Gastrocnemius medialis (tissue), 4 donors: ENCODE measurements at regions not wholly inside any gene's neighbourhood (a gene's known extent, or its start where the extent isn't known, plus 50 kb on each side); places are given as distances from the start of the nearest gene placed in this dataset.

Source experiments
- ATAC-seq, 2 donors: fragments of 150-250 bp; one replicate each; pipeline ENCODE4 v1.9.1; 2016
- DNase-seq, 2 donors: peaks; one replicate each; pipeline ENCODE4 v3.0.0-alpha.2; 2019
- H3K27ac ChIP-seq, 4 donors: fragments of 200-600 bp; sonication (generic); 1 replicate in 1 of 4; 2 replicates in 3 of 4; pipeline ENCODE4 v1.5.1; 2016 to 2018; ENCODE audit warnings: mild to moderate bottlenecking in 2 of 4, moderate library complexity in 1 of 4
- H3K27me3 ChIP-seq, 3 donors: fragments of 200-600 bp; sonication (generic) in 2 of 3; 1 replicate in 1 of 3; 2 replicates in 2 of 3; pipeline versions ENCODE4 v1.5.1 to v1.6.0; 2016 to 2019; ENCODE audit warnings: mild to moderate bottlenecking in 1 of 3, moderate library complexity in 1 of 3
- H3K36me3 ChIP-seq, 2 donors: fragments of 200-600 bp; sonication (generic) in 1 of 2; one replicate each; pipeline ENCODE4 v1.5.1; 2017 to 2018
- H3K4me1 ChIP-seq, 2 donors: fragments of 200-600 bp; sonication (generic) in 1 of 2; one replicate each; pipeline ENCODE4 v1.5.1; 2016 to 2017; ENCODE audit warnings: mild to moderate bottlenecking in 2 of 2
- H3K4me3 ChIP-seq, 4 donors: fragments of 200-600 bp; sonication (generic) in 3 of 4; 1 replicate in 1 of 4; 2 replicates in 3 of 4; pipeline ENCODE4 v1.5.1; 2016 to 2019; ENCODE audit warnings: mild to moderate bottlenecking in 2 of 4
- H3K9me3 ChIP-seq, 3 donors: fragments of 200-600 bp; sonication (generic) in 2 of 3; 1 replicate in 1 of 3; 2 replicates in 2 of 3; pipeline ENCODE4 v1.5.1; 2016 to 2019
- POLR2A ChIP-seq, 2 donors: fragments of 450-650 bp; IDR thresholded peaks; one replicate each; pipeline ENCODE4 v1.6.1; 2017; ENCODE audit warnings: antibody characterized with exemption in 2 of 2, mild to moderate bottlenecking in 2 of 2, moderate library complexity in 2 of 2
- in situ Hi-C, 4 donors: fragments of 200-750 bp; cut with MboI; loops; one replicate each; pipeline versions ENCODE4 v1.15.0 to v1.8.0; 2017; ENCODE audit warnings: low sequenced_read_pairs in 4 of 4
- intact Hi-C: fragments of 100-400 bp; cut with DNase I; formaldehyde crosslinking; loops from one replicate; pipeline ENCODE4 v1.15.1; 2023; ENCODE audit warnings: low total_unique reads
- TF ChIP-seq, protein P1 (sequence below), 5 experiments: fragments of 450-650 bp in 3 of 5; fragments of 200-600 bp in 2 of 5; sonication (generic) in 2 of 5; IDR thresholded peaks in 4 of 5; conservative IDR thresholded peaks in 1 of 5; 1 replicate in 4 of 5; 2 replicates in 1 of 5; pipeline ENCODE4 v1.5.1; 2016 to 2019; ENCODE audit warnings: antibody characterized with exemption in 5 of 5, mild to moderate bottlenecking in 3 of 5, moderate library complexity in 3 of 5

DNA sequence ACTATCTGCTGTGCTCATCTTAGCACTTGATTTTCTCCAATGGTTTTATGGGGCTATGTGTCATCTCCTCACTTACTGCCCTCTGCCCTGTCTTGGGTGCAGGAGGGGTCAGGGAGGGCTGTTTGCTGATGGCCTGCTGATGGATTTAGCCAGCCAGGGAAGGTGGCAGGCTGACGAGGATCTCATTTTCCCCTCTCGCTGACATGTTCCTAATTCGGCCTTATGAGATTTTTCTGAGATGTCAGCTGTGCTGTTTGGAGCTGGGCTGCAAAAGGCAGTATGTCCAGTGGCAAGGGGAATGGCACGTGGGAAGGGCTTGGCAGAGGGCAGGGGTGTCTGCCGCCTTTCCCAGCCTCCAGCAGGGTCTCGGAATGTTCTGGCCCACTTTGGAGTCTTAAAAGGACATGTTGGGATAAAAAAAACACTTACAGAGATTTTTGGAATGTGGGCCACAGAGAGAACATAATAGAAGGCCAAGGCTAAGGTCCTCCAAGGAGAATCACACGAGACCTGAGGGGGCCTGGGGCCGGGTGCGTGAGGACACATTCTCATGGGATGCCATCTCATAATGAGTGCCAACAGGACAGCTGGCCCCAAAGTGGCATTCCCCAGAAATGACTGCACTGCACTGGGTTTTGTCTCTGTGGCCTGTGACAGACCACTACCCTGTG, 303.8 kb downstream of the TLE3 start:
- Histone ChIP-seq H3K27me3 (no peaks in the 10 kb centered on the region), H3K4me3 (no peak overlapping the region), H3K27ac (peak overlapping the region; percentile 52 to 68 (median 62)), H3K4me1 (peaks cover 29 to 37% of the 10 kb centered on the region in 2 donors), H3K9me3 (no peaks in the 10 kb centered on the region), H3K36me3 (no peaks in the 10 kb centered on the region)
- ATAC-seq (peak in 1 of 2 donors; percentile 9), DNase-seq (no peak)
- in situ Hi-C loops = no loop called here
- intact Hi-C loops = loop anchor here (5.0 kb wide), 3 partner anchors 303 to 968 kb away; partner anchors contain the start of genes RPLP1, TLE3 and UACA
- TF ChIP-seq, protein P1, sequence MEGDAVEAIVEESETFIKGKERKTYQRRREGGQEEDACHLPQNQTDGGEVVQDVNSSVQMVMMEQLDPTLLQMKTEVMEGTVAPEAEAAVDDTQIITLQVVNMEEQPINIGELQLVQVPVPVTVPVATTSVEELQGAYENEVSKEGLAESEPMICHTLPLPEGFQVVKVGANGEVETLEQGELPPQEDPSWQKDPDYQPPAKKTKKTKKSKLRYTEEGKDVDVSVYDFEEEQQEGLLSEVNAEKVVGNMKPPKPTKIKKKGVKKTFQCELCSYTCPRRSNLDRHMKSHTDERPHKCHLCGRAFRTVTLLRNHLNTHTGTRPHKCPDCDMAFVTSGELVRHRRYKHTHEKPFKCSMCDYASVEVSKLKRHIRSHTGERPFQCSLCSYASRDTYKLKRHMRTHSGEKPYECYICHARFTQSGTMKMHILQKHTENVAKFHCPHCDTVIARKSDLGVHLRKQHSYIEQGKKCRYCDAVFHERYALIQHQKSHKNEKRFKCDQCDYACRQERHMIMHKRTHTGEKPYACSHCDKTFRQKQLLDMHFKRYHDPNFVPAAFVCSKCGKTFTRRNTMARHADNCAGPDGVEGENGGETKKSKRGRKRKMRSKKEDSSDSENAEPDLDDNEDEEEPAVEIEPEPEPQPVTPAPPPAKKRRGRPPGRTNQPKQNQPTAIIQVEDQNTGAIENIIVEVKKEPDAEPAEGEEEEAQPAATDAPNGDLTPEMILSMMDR (IDR thresholded peaks at IDR 0.05 in 4 of 5, conservative IDR thresholded peaks at IDR 0.05 in 1 of 5) = no peak
- no peak for TF ChIP-seq POLR2A (IDR thresholded peaks at IDR 0.05)

DNA sequence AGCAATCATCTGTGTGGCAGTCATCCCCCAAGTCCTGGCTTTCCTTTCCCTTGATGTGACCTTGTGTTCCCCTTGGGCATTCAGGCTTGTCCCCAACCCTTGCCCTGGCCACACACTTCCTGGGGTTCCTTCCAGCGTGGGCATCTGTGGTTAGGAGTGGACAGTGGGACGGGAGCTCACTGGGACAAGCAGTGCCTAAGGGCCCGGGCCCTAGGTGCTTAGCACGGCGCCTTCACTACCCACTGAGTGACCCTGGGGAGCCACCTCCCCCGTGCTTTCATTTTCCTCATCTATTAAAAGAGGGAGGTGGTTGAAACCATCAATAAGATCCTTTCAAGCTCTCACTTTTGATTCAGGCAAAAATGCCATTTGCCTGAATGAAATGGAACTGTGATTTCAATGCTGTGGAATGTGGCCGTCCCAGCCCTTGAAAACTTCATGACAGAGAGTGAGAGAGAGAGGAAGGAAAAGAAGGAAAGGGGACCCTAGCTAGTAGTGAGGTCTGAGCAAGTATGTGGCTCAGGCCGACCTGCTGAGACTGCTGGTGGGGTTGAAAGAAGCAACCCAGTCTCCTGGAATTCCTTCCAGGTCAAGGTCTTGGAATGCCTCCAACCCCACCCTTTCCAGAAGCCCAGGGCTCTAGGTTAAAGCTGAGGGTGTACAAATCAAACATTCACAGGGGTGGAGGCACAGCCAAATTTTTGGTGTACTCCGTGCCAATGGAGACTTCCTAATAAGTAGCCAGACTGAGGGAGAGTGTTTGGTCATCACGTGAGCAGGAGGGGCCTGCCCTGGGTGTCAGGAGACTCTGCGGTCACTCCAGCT, 302.9 kb downstream of the TLE3 start:
- H3K4me1 ChIP-seq = peaks cover 29 to 39% of the 10 kb centered on the region in 2 donors
- TF ChIP-seq, protein P1 (IDR thresholded peaks at IDR 0.05 in 4 of 5, conservative IDR thresholded peaks at IDR 0.05 in 1 of 5) = no peak
- TF ChIP-seq POLR2A (IDR thresholded peaks at IDR 0.05) = no peak
- no peak overlapping the region for H3K4me3 ChIP-seq
- H3K27me3 ChIP-seq = no peaks in the 10 kb centered on the region
- no peaks in the 10 kb centered on the region for H3K36me3 ChIP-seq
- no peak for ATAC-seq
- H3K9me3 ChIP-seq = no peaks in the 10 kb centered on the region
- in situ Hi-C loops (no loop called here), intact Hi-C loops (loop anchor here (5.0 kb wide), 3 partner anchors 302 to 967 kb away; partner anchors contain the start of genes RPLP1, TLE3 and UACA)
- peak; percentile 33 to 42 for DNase-seq
- peak overlapping the region; percentile 46 to 68 (median 60) for H3K27ac ChIP-seq

DNA sequence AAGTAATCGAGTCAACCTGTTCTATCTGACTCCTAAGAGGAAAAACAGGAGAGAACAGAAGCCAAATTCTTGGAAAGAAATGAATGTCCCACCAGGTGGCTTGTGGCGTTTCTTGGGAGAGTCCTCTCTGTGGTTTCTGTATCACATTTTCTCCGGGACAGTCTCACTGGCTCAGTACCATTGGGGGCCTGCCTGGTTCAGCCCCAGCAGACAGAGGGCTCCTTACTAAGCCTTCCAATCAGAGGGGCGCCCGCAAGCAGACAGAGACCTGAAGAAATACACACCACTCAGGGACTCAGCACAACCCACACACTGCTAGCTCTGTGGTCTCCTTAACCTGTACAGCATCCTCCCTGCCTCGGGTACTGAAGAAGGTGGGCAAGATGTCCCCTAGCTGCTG, 302.1 kb downstream of the TLE3 start:
- Histone ChIP-seq H3K4me3 (no peak overlapping the region), H3K36me3 (no peaks in the 10 kb centered on the region), H3K9me3 (no peaks in the 10 kb centered on the region), H3K27me3 (no peaks in the 10 kb centered on the region), H3K27ac (peak overlapping the region; percentile 46 to 68 (median 60)), H3K4me1 (peaks cover 29 to 38% of the 10 kb centered on the region in 2 donors)
- DNase-seq = no peak
- in situ Hi-C loops (no loop called here), intact Hi-C loops (no loop called here)
- ATAC-seq = no peak
- TF ChIP-seq POLR2A (IDR thresholded peaks at IDR 0.05) = no peak
- TF ChIP-seq, protein P1 (IDR thresholded peaks at IDR 0.05 in 4 of 5, conservative IDR thresholded peaks at IDR 0.05 in 1 of 5) = no peak

DNA sequence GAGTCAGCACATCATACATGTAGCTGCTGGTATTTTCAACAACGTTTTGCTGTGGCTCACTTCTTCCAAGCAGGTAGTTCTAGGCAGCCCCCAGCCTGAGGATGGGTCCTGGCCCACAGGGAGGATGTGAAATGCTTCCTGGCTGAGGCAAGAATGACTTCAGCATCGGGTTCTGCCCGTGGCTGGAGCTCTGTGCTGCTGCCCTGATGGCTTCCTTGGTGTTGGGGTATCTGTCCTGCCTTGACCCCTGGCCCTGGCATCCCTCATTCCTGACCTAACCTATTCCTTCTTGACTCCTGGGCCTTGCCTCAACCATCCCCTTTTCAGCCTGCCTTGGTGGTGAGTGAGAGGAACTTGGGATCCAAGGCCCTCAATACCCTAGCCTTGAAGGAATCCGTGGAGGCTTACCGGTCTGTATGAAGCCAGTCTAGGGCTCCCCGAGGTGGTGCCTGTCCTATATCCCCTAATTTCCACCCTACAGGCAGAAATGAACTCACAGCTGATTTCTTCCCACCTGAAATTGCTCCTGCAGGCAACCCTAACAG, 300.6 kb downstream of the TLE3 start:
- ATAC-seq (no peak), DNase-seq (no peak)
- H3K4me3 ChIP-seq = no peak overlapping the region
- intact Hi-C loops = no loop called here
- H3K27ac ChIP-seq = no peak overlapping the region
- H3K27me3 ChIP-seq = no peaks in the 10 kb centered on the region
- no peaks in the 10 kb centered on the region for H3K9me3 ChIP-seq
- H3K4me1 ChIP-seq = peaks cover 22 to 34% of the 10 kb centered on the region in 2 donors
- in situ Hi-C loops = no loop called here
- TF ChIP-seq, protein P1 (IDR thresholded peaks at IDR 0.05 in 4 of 5, conservative IDR thresholded peaks at IDR 0.05 in 1 of 5) = no peak
- TF ChIP-seq POLR2A (IDR thresholded peaks at IDR 0.05) = no peak
- no peaks in the 10 kb centered on the region for H3K36me3 ChIP-seq
